Tibial nerve (tissue), 3 donors: ENCODE measurements at regions not wholly inside any gene's neighbourhood (a gene's known extent, or its start where the extent isn't known, plus 50 kb on each side); places are given as distances from the start of the nearest gene placed in this dataset.

Source experiments
- POLR2A ChIP-seq, 2 donors: fragments of 450-650 bp; IDR thresholded peaks; one replicate each; pipeline ENCODE4 v1.6.1; 2017; ENCODE audit warnings: antibody characterized with exemption in 2 of 2, mild to moderate bottlenecking in 2 of 2, moderate library complexity in 2 of 2
- TF ChIP-seq, protein P1 (sequence below), 5 experiments: fragments of 200-600 bp in 3 of 5; fragments of 450-650 bp in 2 of 5; sonication (generic) in 3 of 5; IDR thresholded peaks; one replicate each; pipeline ENCODE4 v1.5.1; 2016 to 2019; ENCODE audit warnings: antibody characterized with exemption in 5 of 5, mild to moderate bottlenecking in 3 of 5, moderate library complexity in 2 of 5

GRCh38 chrX:42855259-42855658 is 77.3 kb upstream of the PPP1R2C start:
- TF ChIP-seq, protein P1, sequence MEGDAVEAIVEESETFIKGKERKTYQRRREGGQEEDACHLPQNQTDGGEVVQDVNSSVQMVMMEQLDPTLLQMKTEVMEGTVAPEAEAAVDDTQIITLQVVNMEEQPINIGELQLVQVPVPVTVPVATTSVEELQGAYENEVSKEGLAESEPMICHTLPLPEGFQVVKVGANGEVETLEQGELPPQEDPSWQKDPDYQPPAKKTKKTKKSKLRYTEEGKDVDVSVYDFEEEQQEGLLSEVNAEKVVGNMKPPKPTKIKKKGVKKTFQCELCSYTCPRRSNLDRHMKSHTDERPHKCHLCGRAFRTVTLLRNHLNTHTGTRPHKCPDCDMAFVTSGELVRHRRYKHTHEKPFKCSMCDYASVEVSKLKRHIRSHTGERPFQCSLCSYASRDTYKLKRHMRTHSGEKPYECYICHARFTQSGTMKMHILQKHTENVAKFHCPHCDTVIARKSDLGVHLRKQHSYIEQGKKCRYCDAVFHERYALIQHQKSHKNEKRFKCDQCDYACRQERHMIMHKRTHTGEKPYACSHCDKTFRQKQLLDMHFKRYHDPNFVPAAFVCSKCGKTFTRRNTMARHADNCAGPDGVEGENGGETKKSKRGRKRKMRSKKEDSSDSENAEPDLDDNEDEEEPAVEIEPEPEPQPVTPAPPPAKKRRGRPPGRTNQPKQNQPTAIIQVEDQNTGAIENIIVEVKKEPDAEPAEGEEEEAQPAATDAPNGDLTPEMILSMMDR (IDR thresholded peaks at IDR 0.05) = no peak
- TF ChIP-seq POLR2A (IDR thresholded peaks at IDR 0.05) = no peak
